Astrocyte of the cerebellum (primary cell): ENCODE measurements at regions not wholly inside any gene's neighbourhood (a gene's known extent, or its start where the extent isn't known, plus 50 kb on each side); places are given as distances from the start of the nearest gene placed in this dataset.

Source experiments
- DNase-seq: peaks from one replicate; pipeline ENCODE4 v3.0.0-alpha.2; 2011; ENCODE audit warnings: low read depth
- H3K4me3 ChIP-seq: 2 replicates; pipeline ENCODE4 v1.5.1; 2011; ENCODE audit warnings: mild to moderate bottlenecking, low read depth, low read length, moderate library complexity
- CTCF ChIP-seq: IDR thresholded peaks from 2 replicates; pipeline ENCODE4 v1.5.1; 2012; ENCODE audit warnings: low read length, low read depth, moderate library complexity, mild to moderate bottlenecking; ENCODE audit errors: missing control alignments
- in situ Hi-C: cut with HindIII; loops from 2 replicates; pipeline ENCODE4 v1.10.0; 2017; ENCODE audit warnings: low sequenced_read_pairs

GRCh38 chr11:11731311-11732083, 109.7 kb upstream of the GALNT18 start:
- in situ Hi-C loops: no loop called here
- no peak for TF ChIP-seq CTCF
- DNase-seq: no peak

GRCh38 chr11:11728386-11728785, 106.6 kb upstream of the GALNT18 start:
- in situ Hi-C loops: no loop called here

More at GRCh38 chr11:11731311-11732083, 109.7 kb upstream of the GALNT18 start:
- H3K4me3 ChIP-seq: no peak overlapping the region

GRCh38 chr11:11725438-11725837, 103.6 kb upstream of the GALNT18 start:
- no peak for TF ChIP-seq CTCF
- in situ Hi-C loops: no loop called here
- DNase-seq: no peak
- no peak overlapping the region for H3K4me3 ChIP-seq

More at GRCh38 chr11:11728386-11728785, 106.6 kb upstream of the GALNT18 start:
- H3K4me3 ChIP-seq: no peak overlapping the region
- DNase-seq: no peak
- no peak for TF ChIP-seq CTCF

- H3K4me3 ChIP-seq: no peak overlapping the region
- in situ Hi-C loops: no loop called here
- no peak for DNase-seq
- no peak for TF ChIP-seq CTCF
Observed at GRCh38 chr11:11724994-11725393, 103.2 kb upstream of the GALNT18 start.

GRCh38 chr11:11722861-11723260, 101.1 kb upstream of the GALNT18 start:
- TF ChIP-seq CTCF: no peak
- no peak for DNase-seq
- in situ Hi-C loops: no loop called here
- no peak overlapping the region for H3K4me3 ChIP-seq

GRCh38 chr11:11722246-11722645, 100.4 kb upstream of the GALNT18 start:
- no peak overlapping the region for H3K4me3 ChIP-seq
- TF ChIP-seq CTCF: no peak
- no peak for DNase-seq
- in situ Hi-C loops: no loop called here

GRCh38 chr11:11718511-11718910, 96.7 kb upstream of the GALNT18 start:
- no peak for TF ChIP-seq CTCF
- DNase-seq: no peak
- H3K4me3 ChIP-seq: no peak overlapping the region
- in situ Hi-C loops: no loop called here
